HepG2 (cell line): ENCODE measurements at regions not wholly inside any gene's neighbourhood (a gene's known extent, or its start where the extent isn't known, plus 50 kb on each side); places are given as distances from the start of the nearest gene placed in this dataset.
A peak's percentile ranks its signal among the peaks of the same experiment; 100 is the strongest.

Experiments
- BHLHE40 ChIP-seq: IDR thresholded peaks from 2 replicates; pipeline ENCODE4 v1.6.1; 2011; ENCODE audit warnings: low read length, improper control_type of control experiment
- BRF2 ChIP-seq: sonication (generic); formaldehyde crosslinking; IDR thresholded peaks from 2 replicates; pipeline ENCODE4 v1.8.1; 2022; ENCODE audit warnings: mild to moderate bottlenecking, missing genetic modification reagents
- CCAR2 ChIP-seq: fragments of 200-400 bp; formaldehyde crosslinking; optimal IDR thresholded peaks from 2 replicates; pipeline ENCODE3; 2018; ENCODE audit warnings: low read depth, mild to moderate bottlenecking, low read length, moderate library complexity
- CERS6 ChIP-seq: sonication (generic); formaldehyde crosslinking; IDR thresholded peaks from 2 replicates; pipeline ENCODE4 v1.5.0; 2020; ENCODE audit warnings: missing genetic modification reagents
- CREM ChIP-seq, 2 experiments: sonication (generic) in 1 of 2; formaldehyde crosslinking in 1 of 2; IDR thresholded peaks; 2 replicates each; pipeline versions ENCODE4 v1.4.0 to v1.6.1; 2016 to 2020; ENCODE audit warnings: antibody characterized with exemption in 1 of 2, mild to moderate bottlenecking in 1 of 2, missing genetic modification reagents in 1 of 2
- IRX3 ChIP-seq: sonication (generic); formaldehyde crosslinking; IDR thresholded peaks from 2 replicates; pipeline ENCODE4 v1.8.1; 2023; ENCODE audit warnings: mild to moderate bottlenecking, low read depth, missing genetic modification reagents, borderline replicate concordance
- KLF12 ChIP-seq: sonication (generic); formaldehyde crosslinking; IDR thresholded peaks from 2 replicates; pipeline ENCODE4 v1.4.0; 2020; ENCODE audit warnings: missing genetic modification reagents, borderline replicate concordance
- MXD4 ChIP-seq: IDR thresholded peaks from 2 replicates; pipeline ENCODE4 v1.6.1; 2016; ENCODE audit warnings: mild to moderate bottlenecking, missing biosample characterization, missing genetic modification reagents
- PHF8 ChIP-seq: sonication (generic); formaldehyde crosslinking; IDR thresholded peaks from 2 replicates; pipeline ENCODE4 v1.5.0; 2020; ENCODE audit warnings: missing genetic modification reagents
- SCMH1 ChIP-seq: sonication (generic); formaldehyde crosslinking; IDR thresholded peaks from 2 replicates; pipeline ENCODE4 v1.9.0; 2021; ENCODE audit warnings: missing genetic modification reagents, mild to moderate bottlenecking, borderline replicate concordance
- SOX5 ChIP-seq: IDR thresholded peaks from 2 replicates; pipeline ENCODE4 v1.6.1; 2016; ENCODE audit warnings: borderline replicate concordance
- TFE3 ChIP-seq: IDR thresholded peaks from 2 replicates; pipeline ENCODE4 v1.6.1; 2016
- ZFAT ChIP-seq: sonication (generic); formaldehyde crosslinking; conservative IDR thresholded peaks from 2 replicates; pipeline ENCODE4 v1.8.1; 2023; ENCODE audit warnings: missing genetic modification reagents, inconsistent platforms
- ZNF275 ChIP-seq: sonication (generic); formaldehyde crosslinking; IDR thresholded peaks from 2 replicates; pipeline ENCODE4 v1.8.0; 2022; ENCODE audit warnings: missing genetic modification reagents, mild to moderate bottlenecking, inconsistent platforms, borderline replicate concordance
- ZNF382 ChIP-seq: sonication (generic); formaldehyde crosslinking; IDR thresholded peaks from 2 replicates; pipeline ENCODE4 v1.5.0; 2020; ENCODE audit warnings: missing genetic modification reagents, mild to moderate bottlenecking, borderline replicate concordance
- ZNF567 ChIP-seq: sonication (generic); formaldehyde crosslinking; IDR thresholded peaks from 2 replicates; pipeline ENCODE4 v1.8.1; 2023; ENCODE audit warnings: mild to moderate bottlenecking, missing genetic modification reagents, borderline replicate concordance
- ZNF572 ChIP-seq: sonication (generic); formaldehyde crosslinking; IDR thresholded peaks from 2 replicates; pipeline ENCODE4 v1.5.1; 2020; ENCODE audit warnings: mild to moderate bottlenecking, missing genetic modification reagents
- ZNF615 ChIP-seq: sonication (generic); formaldehyde crosslinking; IDR thresholded peaks from 2 replicates; pipeline ENCODE4 v1.5.0; 2020; ENCODE audit warnings: mild to moderate bottlenecking, missing genetic modification reagents, borderline replicate concordance
- ZNF652 ChIP-seq: IDR thresholded peaks from 2 replicates; pipeline ENCODE4 v1.6.1; 2016; ENCODE audit warnings: low read depth, borderline replicate concordance
- TF ChIP-seq, protein P1 (sequence below): sonication (generic); formaldehyde crosslinking; IDR thresholded peaks from 2 replicates; pipeline ENCODE4 v1.8.0; 2022; ENCODE audit warnings: mild to moderate bottlenecking, missing genetic modification reagents
- TF ChIP-seq, protein P2 (sequence below): IDR thresholded peaks from 2 replicates; pipeline ENCODE4 v1.6.1; 2012; ENCODE audit warnings: low read depth, low read length, improper control_type of control experiment

GRCh38 chr12:46483572-46484395, 111.2 kb upstream of the SLC38A2 start (continued):
- TF ChIP-seq ZNF275 (CRISPR knock-in tag) (no peak), ZNF572 (no peak), ZNF652 (no peak; the same call in 1 of the 2 replicates), ZNF567 (no peak), SOX5 (CRISPR knock-in tag) (peak; percentile 95), SCMH1 (CRISPR knock-in tag) (no peak), CCAR2 (no peak), BHLHE40 (no peak), KLF12 (CRISPR knock-in tag) (no peak), ZNF382 (CRISPR knock-in tag) (no peak), BRF2 (CRISPR knock-in tag) (no peak), ZNF615 (CRISPR knock-in tag) (no peak), IRX3 (CRISPR knock-in tag) (no peak), TFE3 (CRISPR knock-in tag) (peak; percentile 48; the same call in 1 of the 2 replicates), PHF8 (no peak), ZFAT (CRISPR knock-in tag) (no peak), CREM (IDR thresholded peaks at IDR 0.05) (peak; percentile 81), CREM (CRISPR knock-in tag; IDR thresholded peaks at IDR 0.05) (no peak), MXD4 (peak; percentile 23; the same call in 1 of the 2 replicates), CERS6 (no peak)
- TF ChIP-seq, protein P1, sequence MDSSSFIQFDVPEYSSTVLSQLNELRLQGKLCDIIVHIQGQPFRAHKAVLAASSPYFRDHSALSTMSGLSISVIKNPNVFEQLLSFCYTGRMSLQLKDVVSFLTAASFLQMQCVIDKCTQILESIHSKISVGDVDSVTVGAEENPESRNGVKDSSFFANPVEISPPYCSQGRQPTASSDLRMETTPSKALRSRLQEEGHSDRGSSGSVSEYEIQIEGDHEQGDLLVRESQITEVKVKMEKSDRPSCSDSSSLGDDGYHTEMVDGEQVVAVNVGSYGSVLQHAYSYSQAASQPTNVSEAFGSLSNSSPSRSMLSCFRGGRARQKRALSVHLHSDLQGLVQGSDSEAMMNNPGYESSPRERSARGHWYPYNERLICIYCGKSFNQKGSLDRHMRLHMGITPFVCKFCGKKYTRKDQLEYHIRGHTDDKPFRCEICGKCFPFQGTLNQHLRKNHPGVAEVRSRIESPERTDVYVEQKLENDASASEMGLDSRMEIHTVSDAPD (CRISPR knock-in tag), result no peak
- TF ChIP-seq, protein P2, sequence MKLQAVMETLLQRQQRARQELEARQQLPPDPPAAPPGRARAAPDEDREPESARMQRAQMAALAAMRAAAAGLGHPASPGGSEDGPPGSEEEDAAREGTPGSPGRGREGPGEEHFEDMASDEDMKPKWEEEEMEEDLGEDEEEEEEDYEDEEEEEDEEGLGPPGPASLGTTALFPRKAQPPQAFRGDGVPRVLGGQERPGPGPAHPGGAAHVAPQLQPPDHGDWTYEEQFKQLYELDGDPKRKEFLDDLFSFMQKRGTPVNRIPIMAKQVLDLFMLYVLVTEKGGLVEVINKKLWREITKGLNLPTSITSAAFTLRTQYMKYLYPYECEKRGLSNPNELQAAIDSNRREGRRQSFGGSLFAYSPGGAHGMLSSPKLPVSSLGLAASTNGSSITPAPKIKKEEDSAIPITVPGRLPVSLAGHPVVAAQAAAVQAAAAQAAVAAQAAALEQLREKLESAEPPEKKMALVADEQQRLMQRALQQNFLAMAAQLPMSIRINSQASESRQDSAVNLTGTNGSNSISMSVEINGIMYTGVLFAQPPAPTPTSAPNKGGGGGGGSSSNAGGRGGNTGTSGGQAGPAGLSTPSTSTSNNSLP, result peak; percentile 51; the same call in 1 of the 2 replicates
